GM18505 (cell line): ENCODE measurements at regions not wholly inside any gene's neighbourhood (a gene's known extent, or its start where the extent isn't known, plus 50 kb on each side); places are given as distances from the start of the nearest gene placed in this dataset.
A peak's percentile ranks its signal among the peaks of the same experiment; 100 is the strongest.

Experiments
- ATAC-seq: cut with Tn5 transposase; IDR thresholded peaks from one replicate; pipeline ENCODE4 v1.9.1; 2021; ENCODE audit not compliant: unreplicated experiment
- POLR2A ChIP-seq: IDR thresholded peaks from 4 replicates; pipeline ENCODE4 v1.6.1; 2011; ENCODE audit warnings: borderline replicate concordance; ENCODE audit not compliant: insufficient read depth, insufficient read length; ENCODE audit errors: extremely low read depth

DNA sequence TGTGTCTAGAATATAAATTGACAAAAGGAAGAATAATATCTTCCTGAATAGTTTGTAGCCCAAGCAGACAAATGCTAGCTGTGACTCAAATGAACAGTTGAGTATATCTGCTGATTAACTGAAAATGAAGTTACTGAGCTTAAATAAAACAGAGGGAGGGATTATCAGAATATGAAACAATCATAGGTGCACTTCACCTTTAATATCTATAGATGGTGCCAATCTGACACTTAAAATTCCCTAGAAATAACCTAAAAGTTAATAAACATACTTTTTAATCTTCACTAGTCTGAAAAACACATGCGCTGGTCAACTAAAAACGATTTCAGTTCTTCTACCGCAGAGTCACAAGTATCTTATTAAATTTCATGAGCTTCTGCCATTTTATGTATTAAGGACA is 280.8 kb upstream of the RASA1 start:
- TF ChIP-seq POLR2A, result no peak

DNA sequence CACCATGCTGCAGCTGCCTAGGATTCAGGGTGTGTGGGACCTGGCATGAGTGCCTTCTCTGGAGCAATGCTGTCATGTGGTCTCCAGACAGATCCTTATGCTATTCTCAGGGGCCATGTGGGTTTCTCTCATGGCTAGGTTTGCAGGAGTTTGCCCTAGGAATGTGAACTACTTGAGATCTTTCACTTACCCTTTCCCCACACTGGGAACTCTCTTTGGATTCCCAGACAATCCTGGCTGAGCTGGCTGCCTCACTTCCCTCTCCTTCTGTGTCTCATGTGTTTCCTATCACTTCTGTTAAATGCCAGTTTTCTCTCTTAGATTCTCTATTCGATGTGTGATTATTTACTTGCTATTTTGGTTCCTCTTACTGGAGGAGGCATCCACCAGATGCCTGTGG is 270.2 kb upstream of the RASA1 start:
- TF ChIP-seq POLR2A, result no peak
- ATAC-seq, result no peak

More for the DNA sequence above, 280.8 kb upstream of the RASA1 start:
- ATAC-seq, result no peak

DNA sequence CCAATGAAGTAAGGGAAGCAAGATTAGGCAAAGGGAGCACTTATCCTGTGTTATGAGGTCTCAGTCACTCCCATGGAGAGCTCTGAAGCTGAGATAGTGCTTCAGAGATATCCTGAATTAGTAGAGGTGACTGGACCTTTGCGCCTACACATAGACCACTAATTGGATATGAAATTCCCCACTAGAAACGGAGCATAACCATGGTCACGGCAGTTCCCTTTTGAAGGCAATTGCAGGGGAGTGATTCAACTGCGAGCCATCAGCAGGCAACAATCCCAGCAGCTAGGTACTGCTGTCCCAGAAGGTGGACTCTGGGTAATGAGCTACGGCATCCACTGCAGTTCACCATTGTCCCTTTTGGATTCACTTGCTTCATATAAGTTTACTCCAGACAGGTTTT is 267.7 kb upstream of the RASA1 start:
- TF ChIP-seq POLR2A, result no peak
- ATAC-seq, result no peak

DNA sequence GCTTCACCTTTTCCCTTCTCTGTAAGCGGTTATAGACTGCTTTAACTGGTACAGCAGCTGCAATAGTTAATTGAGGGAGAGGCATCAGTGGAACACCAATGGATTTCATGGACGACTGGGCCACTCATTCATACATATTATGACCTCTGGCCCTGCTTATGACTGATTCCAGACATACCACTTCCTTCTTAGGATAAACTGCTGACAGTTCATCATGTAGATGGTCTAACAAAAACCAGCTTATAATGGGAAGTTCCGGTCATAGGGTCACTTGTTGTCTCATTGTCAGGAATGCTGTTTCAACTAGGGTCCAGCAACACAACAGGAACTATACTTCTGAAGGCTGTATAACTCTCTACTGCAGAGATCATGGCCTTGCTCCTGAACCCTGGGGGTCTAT is 265.2 kb upstream of the RASA1 start:
- no peak for TF ChIP-seq POLR2A
- no peak for ATAC-seq

DNA sequence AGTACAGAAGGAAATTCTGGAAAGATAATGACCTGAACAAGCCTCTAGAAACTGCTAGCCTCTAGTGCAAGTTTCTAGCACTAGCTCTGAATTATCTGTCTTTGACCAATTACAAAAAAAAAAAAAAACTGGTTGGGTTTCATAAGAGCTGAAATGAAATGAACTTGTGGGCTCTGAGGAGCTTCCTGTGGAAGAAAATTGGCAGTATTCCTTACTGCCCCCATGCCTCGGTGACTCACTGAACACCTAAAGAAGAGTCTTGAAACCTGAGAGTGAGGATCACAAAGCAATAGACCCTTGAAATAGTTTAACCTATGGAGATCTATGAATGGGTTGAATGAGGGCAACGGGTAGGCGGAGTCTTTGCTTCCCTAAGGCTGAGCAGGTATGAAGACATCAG is 263.6 kb upstream of the RASA1 start:
- no peak for TF ChIP-seq POLR2A
- no peak for ATAC-seq

DNA sequence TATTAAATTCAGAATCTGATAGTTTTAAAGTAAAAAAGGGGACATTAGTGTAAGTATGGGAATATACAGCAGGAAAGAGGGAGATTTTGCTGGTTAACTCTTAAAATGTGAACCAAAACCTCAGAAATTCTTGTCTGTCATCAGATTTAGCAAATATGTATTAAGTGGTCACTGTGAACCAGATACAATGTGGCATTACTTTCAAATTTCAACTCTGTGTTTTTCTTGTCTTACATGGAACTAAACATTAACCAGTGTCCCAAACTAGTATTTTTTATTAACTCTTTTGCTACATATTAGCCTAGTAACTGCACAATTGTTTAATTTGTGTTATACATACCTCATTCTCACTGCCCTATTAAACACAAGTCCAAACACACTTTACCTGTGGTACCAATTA is 259.9 kb upstream of the RASA1 start:
- no peak for TF ChIP-seq POLR2A
- no peak for ATAC-seq

DNA sequence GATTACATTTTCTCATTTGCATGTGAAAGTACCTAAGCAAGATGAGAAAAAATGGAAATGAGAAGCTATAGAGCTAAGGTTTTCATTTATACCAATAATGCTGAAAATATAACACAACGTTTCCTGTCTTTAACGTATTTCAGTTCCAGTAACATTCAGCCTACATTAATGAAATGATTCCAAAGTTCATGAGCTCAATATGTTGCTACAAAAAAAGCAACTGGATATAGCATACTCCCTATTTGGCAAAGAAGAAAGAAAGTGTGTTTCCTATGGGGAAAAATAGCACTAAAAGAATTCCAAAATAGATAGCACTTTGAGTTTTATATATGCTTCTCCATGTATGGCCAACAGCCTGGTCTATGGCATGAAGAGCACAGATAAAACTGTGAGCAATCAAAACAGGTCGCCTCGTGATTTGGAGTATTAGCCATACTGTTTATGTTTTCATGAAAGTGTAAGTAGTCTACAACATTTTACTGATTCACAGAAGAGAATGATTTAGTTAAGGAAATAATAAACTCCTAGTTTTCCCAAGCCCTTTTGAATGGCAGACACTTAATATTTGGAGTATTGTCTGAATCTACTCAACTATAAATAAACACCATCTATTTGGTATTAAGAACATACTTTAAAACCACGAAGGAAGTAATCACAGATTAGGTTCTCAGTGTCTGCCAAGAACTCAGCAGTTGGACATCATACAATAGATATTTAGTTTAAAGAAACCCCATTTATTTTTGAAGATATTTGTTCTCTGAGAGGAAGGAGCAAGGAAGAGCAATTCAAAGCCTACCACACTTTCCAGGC is 258.7 kb upstream of the RASA1 start:
- ATAC-seq, result no peak
- no peak for TF ChIP-seq POLR2A

DNA sequence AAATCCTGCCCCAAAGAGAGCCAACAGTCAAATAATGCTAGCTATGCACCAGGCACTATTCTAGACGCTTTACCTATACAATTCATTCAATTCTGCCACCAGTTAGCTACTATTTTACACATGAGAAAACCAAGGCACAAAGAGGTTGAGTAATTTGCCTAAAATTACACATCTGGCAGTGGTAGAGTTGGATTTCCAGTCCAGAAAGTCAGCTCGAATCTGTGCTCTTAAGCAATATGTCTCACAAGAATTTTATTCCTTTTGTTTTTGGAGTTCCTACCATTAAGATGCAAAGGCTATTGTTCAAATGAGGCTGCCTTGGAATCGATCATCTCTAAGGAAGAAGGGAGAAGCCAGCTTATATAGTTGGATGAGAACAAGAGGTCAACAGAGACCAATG is 256.9 kb upstream of the RASA1 start:
- TF ChIP-seq POLR2A, result no peak
- ATAC-seq, result no peak

DNA sequence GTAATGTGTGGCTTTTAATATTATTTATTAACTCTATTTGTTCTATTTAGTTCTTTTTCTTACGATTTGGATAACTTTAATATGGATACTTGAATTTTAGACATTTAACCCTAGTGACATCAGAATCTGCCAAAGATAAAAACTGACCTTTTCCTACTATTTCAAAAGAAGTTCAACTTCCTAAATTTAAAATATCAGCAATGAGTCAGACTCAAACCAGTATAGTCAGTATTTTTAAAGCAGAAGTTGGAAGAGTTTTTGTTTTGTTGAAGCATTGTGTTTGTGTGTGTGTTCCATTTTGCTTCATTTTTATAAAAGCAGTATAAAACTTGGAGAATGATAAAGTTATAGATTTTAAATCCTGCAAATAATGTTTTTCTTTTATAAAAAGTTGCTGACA is 251.8 kb upstream of the RASA1 start:
- no peak for ATAC-seq
- TF ChIP-seq POLR2A, result no peak

DNA sequence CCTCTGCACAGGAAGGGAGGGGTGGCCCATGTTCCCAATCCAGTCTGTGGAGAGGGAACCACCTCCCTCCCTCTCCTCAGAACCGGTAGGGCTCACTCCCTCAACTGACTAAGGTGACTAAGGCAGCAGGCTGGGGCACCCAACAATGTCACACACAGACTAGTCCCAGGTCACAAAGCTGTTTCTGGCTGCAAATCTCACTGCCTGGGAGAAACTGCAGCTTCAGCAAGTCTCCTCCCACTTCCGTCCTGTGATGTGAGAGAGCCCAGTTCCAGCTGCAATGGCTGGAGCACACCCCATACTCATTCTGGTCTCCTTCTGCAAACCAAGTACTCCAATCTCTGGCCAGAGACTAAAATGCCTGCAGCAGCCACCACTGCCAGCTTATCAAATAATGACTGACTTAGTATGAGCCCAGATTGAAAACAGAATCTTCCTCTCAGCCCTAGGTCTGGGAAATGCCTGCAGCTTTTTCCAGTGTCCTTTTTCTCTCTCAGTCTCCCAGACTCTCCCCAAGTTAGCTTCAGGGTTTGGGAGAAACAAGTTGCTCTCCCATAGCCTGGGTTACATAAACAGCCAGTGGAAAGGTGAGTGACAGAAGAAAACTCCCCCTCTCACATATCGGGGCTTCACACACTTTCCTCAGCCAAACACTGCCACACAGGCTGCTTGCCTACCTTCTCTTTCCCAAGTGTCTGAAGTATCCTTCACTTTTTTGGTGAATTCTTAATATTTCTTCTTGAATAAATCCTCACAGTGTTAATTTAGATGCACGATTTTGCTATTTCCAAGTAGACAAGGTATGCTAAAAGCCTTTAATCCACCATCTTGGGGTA is 247.4 kb upstream of the RASA1 start:
- ATAC-seq, result peak; percentile 92
- no peak for TF ChIP-seq POLR2A

DNA sequence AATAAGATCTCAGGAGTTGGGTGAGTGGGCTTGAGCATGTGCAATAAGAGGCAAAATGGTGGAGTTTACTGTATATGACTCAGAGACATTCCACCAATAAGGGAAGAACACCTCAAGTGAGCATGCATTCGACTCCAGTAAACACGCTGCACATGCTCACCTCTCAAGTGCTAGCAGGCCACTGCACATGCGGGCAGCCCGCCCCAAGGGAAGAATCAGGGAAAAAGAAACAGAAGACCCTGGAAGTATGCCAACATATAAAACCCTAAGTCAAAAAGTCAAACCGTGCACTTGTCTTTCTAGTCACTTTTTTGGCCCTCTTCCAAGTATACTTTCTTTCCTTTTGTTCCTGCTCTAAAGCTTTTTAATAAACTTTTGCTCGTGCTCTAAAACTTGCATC is 245.3 kb upstream of the RASA1 start:
- ATAC-seq, result no peak
- no peak for TF ChIP-seq POLR2A

DNA sequence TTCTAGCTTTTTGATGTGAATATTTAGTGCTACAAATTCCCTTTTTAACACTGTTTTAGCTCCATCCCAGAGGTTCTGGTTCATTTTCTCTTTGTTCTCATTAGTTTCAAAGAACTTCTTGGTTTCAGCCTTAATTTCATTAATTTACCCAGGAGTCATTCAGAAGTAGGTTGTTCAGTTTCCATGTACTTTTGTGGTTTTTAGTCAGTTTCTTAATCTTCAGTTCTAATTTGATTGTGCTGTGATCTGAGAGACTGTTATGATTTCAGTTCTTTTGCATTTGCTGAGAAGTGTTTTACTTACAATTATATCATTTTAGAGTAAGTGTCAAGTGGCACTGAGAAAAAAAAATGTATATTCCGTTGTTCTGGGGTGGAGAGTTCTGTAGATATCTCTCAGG is 240.1 kb upstream of the RASA1 start:
- no peak for ATAC-seq
- TF ChIP-seq POLR2A, result no peak

DNA sequence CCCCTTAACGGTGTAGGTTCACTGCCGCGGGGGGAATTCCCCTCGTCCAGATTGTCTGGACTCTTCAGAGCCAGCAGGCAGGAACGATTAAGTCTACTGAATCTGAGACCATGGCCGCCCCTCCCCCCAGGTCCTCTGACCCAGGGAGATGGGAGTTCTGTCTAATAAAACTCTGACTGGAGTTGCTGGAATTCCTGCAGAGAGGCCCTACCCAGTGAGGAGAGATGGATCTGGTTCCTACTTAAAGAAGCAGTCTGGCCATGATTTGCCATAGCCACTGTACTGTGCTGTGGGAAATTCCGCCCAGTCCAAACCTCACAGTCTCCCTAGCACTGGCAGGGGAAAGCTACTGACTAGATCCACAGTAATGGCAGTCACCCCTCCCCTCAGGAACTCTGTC is 237.7 kb upstream of the RASA1 start:
- TF ChIP-seq POLR2A, result no peak

DNA sequence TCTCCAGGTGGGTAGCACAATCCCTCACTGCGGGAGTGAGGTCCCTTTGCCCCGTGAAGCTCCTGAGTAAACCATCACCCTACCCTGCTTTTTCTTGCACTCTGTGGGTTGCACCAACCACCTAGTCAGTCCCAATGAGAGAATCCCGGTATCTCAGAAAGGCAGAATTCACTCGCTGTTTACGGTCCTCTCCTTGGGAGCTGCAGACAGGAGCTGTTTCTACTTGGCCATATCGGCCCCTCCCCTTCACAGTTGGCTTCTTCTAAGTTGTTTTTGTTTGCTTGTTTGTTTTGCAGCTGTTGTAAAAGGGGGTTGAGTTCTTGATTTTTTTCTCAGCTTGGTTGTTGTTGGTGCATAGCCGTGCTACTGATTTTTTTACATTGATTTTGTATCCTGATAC is 237.0 kb upstream of the RASA1 start:
- no peak for ATAC-seq
- no peak for TF ChIP-seq POLR2A

More for the DNA sequence above, 237.7 kb upstream of the RASA1 start:
- ATAC-seq, result no peak
